ENCODE measurements at regions not wholly inside any gene's neighbourhood (a gene's known extent, or its start where the extent isn't known, plus 50 kb on each side); places are given as distances from the start of the nearest gene placed in this dataset.

DNA sequence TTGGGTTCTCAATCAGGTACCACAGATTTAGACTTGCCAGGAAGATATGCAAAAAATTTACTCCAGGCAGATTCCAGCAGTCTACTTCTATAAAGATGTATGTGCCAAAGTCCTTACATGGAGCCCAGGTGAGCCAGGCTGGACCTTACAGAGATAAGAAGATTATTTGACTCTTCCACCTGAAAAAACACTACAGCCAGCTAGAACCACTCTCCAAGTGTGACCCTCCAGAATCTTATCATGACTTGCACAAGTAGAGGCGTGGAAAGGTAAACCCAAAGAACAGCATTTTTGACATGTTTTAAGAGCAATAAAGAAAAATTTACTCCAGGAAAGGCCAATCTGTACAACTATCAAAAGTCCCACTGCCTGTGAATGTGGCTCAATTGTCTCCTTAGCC is 146.8 kb upstream of the DPT start:
- no peak for DNase-seq

- DNase-seq, result no peak
Observed at GRCh38 chr1:168876830-168877229, 147.8 kb upstream of the DPT start.

DNA sequence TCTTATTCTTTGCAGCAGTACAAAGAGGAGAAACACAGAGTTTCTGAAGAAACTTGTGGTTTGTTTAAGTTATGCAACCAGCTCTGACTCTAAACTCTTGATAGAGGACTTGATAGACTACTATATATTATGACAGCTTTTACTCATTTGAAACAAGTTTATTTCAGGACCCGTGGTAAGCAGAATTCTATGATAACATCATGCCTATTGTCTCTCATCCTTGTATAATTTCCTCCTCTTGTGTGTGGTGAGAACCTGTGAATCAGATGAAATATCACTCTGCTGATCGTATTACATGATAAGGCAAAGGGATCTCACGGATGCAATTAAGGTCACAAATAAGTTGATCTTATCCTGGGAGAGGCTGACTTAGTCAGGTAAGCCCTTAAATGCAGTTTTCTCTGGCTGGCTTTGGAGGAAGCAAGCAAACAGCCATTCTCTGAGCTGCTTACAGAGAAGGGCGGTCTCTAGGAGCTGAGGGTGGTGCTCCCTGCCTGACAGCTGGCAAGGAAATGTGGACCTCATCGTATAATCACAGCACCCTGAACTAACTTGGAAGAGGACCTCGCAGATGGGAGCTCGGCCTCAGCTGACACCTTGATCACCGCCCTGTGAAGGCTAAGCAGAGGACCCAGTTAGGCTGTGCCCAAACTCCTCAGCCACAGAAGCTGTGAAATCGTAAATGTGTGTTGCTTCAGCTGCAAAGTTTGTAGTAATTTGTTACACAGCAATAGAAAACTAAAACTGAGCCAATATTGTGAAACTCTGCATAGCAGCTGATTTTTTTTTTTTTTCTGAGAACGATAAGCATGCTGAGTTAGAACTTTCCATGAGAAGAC is 151.1 kb upstream of the DPT start:
- no peak for DNase-seq

DNA sequence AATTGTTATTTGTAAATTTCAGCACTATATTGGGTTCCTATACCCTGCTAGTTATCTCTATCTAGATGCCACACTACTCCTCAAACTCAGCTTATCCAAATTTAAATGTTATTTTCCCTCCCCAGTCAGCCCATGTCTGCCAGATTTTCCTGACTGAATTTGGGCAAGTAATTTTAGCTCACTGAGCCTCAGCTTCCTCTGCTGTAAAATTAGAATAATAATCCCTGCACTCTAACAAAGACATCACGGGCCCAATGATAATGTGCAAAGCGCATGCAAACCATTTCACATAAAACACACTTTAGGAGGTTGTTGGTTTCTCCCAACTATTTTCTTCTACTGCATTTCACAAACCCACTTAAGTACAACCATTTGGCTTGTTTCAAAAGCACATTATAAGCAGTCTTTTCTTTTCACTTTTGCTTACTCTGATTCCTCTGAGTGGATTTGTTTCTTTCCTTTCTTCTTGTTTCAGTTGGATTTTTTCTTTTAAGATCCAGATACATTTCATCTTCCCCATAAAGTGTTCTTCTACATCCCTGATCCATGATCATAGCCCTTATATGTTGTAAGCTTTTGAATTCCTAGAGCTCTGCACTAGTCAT is 152.8 kb upstream of the DPT start:
- DNase-seq, result no peak

DNA sequence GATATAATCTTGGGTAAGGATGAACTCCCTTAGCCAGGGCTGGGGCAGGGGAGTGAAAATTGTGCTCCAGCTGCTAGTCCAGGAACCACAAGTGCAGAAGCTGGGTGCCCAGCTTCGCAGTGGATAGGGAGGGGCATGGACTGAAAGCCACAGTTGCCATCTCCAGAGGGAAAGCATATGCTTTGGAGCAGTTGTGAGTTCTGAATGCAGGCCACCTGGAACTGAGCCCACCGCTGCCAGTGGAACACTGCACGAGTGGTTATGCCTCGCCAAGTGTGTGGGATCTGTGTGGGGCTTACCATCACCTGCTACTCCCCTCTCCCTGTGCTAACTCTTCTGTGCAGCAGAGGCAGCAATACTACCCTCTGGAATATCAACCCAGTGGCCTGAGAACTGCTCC is 158.4 kb upstream of the DPT start:
- DNase-seq, result peak; percentile 3

GRCh38 chr1:168888418-168888817 is 159.4 kb upstream of the DPT start:
- no peak for DNase-seq

DNA sequence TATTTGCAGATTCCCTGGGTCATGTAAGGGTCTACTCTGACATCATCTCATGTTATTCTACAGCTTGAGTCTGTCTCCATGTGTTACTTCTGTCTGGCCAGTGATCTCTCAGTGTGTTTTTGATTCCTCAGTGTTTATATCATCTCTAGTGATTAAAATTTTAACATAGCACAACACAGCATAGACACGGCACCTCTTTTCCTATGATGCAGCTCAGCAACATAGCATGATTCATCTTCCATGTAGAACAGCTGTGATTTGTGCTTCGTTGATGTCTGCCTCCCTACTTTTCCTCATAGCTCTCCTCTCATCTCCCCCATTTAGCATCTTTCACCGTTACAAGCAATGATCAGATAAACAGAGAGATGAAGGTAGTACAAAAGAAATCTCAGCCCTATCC is 163.9 kb upstream of the DPT start:
- DNase-seq, result no peak

GRCh38 chr1:168893359-168893801 is 164.4 kb upstream of the DPT start:
- no peak for DNase-seq

DNA sequence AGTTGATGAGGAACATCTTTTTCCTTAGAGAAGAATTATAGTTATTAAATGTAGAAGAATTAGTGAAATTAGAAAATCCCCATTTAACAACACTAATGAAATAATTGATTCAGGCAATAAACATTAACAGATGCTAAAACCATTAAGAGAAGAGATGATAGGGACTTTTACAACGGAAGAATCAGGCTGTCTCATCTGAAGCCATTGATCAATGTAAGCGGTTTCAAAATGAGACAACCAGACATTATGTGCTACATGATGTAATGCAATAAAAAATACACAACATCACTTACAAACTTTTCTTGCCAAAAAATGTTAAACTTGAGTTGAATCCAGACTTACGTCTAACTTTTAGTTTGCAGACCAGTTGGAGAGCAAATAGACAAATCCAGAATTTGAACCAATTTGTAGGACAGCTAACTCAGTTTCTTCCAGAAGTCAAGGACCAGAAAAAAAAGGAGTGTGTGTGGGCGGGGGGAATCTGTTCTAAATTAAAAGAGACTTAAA is 165.4 kb upstream of the DPT start:
- no peak for DNase-seq

- DNase-seq, result no peak
Observed at GRCh38 chr1:168897249-168897648, 168.2 kb upstream of the DPT start.

GRCh38 chr1:168903237-168903830 is 174.3 kb upstream of the DPT start:
- DNase-seq, result no peak

GRCh38 chr1:168905633-168906032 is 176.6 kb upstream of the DPT start:
- no peak for DNase-seq

DNA sequence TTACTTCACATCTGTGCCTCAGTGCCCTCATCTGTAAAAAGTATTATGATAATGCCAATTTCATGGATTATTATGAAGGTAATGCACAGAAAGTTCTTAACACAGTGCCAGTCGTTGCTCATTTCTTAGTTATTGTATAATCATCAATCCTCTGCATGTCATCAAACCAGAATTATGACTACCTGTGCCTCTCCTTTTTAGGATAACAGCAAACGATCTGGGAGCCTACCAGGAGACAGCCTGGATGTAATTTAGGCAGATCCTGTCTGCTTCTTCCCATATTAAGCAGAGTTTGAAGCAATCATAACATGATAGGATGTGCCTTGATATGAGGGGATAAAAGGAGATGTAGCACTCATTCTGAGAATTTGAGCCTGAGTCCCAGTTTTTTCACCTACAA is 177.4 kb upstream of the DPT start:
- DNase-seq, result no peak

- DNase-seq, result peak; percentile 7
Observed at GRCh38 chr1:168907053-168907452, 178.0 kb upstream of the DPT start.

DNA sequence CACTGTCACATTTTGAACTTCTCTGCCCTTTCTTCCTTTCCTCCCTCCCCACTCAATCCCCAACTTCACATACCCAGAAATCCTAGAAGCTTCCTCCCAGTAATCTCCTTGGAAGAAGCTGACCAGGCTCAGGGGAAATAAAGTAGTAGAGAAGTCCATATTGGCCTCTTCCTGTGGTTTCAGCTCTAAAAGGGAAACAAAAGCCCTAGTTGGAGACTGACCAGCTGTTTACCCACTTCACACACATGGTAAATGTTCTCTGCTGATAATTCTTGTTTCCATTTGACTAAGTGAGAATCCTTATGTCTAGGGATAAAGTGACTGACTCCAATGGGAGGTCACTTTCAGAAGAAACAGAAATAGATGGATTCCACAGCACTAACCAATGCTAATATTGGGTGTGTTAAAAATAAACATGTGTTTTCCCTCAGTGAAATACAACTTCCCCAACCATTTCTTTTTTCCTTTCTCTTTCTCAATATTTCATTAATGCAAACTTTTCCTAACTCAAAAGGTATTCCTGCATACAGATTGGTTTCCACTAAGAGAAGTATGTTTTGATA is 178.9 kb upstream of the DPT start:
- DNase-seq, result no peak

GRCh38 chr1:168910403-168910802 is 181.4 kb upstream of the DPT start:
- DNase-seq, result no peak

GRCh38 chr1:168911370-168911769 is 182.4 kb upstream of the DPT start:
- DNase-seq, result no peak

DNA sequence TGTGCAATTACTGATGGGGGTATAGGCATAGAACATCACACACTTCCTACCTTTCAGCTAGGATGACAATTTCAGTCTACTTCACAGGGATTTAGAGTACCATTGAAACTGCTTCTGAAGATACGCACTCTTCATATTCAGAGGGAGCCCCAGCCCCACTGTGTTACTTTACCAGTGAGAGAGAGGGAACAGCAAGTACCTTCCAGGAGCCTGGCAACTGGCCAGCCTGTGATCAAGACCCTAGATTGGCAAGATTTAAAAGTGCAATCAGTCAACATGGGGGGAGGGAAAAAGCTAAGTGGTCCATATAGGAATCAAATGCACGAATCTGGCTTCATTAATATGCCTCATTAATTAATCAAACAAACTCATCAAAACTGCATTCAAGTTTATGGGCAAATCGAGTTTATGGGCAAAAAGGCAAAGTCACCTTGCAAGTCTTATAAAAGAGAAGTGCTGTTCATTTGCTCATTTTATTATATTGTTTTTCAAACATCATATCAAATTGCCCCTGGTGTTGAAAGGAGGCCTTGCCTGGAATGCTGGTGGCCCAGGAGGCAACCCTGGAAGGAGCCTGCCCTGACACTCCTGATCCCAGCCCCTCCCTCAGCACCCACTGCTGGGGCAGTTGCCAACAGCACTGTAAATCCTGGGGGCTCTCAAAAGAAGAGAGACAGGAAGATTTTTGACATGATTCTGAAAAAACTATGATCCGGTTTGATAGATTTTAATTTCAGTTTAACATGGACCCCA is 184.9 kb upstream of the DPT start:
- DNase-seq, result peak; percentile 96

DNA sequence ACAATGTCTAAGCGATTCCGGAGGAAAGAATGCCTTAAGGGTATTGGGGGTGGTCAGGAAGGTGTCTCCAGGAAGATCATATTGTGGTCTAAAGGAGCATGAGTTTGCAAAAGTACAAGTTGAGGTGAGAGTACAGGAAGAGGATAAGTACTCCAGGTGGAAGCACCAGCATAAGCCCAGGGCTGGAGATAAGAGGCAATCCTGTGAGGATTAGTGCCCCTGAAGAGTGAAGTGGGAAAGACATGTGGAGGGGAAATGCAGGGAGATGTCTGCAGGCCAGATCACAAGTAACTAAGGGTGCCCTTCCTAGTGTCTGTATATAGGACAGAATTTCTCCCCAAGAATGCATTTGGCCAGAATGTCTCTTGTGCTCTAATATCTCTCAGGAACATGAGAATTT is 188.3 kb upstream of the DPT start:
- DNase-seq, result no peak

DNA sequence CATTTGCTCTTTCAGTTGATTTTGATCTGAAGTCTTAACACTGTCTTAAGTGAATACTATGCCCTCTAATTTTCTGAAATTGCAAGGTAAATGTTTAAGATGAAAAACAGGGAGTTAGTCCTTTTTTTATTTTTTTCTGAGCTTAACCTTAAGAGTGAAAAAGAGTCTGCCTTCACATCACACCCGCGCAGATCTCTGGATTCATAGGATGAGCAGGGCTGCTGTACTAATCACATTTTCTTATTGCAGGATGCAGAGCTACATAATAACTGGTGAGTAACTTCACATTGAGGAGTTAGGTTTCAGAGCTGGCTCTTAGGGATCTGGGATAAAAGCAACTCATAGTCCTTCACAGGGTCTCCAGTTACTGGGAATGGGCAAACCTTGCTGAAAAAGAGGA is 188.7 kb upstream of the ATP1B1 start:
- DNase-seq, result peak; percentile 2

DNA sequence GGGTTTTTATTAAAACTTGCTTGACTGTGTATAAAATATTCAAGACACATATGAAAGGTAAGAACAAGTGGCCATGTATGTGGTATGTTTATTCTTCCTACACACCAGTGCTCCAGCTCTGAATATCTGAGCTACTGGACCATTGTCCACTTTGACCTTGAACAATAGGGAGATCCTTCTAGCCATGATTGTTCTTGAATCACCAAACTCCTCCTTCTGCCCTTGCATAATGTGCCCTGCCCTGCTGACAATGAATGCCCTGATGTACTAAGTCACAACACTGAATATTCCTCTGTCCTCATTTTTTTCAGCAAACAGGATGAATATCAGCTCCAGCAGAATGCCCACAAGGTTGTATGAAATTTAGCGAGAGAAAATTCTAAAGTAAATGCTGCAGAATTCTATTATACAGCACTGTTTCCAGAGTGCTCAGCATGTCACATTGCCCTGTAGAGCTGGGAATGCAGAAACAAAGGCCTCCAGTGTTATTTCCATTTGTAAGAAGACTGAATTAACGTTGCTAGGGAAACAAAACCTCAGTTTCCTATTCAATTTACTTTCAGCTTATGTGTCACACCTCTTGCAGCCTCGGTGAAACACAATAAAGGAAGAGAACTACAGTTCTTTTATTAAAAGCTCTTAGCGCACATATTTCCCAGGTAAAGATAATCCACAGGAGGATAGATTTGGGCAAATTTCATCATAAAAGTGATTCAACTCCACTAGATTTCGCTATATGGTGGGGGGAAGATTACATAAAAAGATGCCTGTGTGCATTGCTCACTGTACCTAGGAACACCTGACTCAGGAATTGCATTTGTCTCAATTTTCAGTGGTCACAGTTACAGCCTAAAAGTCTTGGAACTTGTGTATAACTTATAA is 187.4 kb upstream of the ATP1B1 start:
- no peak for DNase-seq
